GM23248 (cell line): ENCODE measurements at regions not wholly inside any gene's neighbourhood (a gene's known extent, or its start where the extent isn't known, plus 50 kb on each side); places are given as distances from the start of the nearest gene placed in this dataset.

Experiments used
- DNase-seq: peaks from one replicate; pipeline ENCODE4 v3.0.0-alpha.2; 2015
- H2AFZ ChIP-seq: fragments of 200-600 bp; sonication (generic); 2 replicates; pipeline ENCODE4 v1.6.1; 2016; ENCODE audit warnings: antibody characterized with exemption
- H3F3A ChIP-seq: fragments of 200-600 bp; sonication (generic); 2 replicates; pipeline ENCODE4 v1.6.1; 2016; ENCODE audit warnings: mild to moderate bottlenecking, antibody characterized with exemption, mixed run types; ENCODE audit not compliant: insufficient read depth
- H3K27ac ChIP-seq: fragments of 200-600 bp; sonication (generic); 2 replicates; pipeline ENCODE4 v1.5.1; 2016; ENCODE audit warnings: mild to moderate bottlenecking
- H3K27me3 ChIP-seq: fragments of 200-600 bp; sonication (generic); replicated peaks from 2 replicates; pipeline ENCODE4 v1.6.1; 2016; ENCODE audit warnings: mild to moderate bottlenecking; ENCODE audit not compliant: insufficient read depth
- H3K36me3 ChIP-seq: fragments of 200-600 bp; sonication (generic); 2 replicates; pipeline ENCODE4 v1.6.1; 2016; ENCODE audit warnings: low read depth, mild to moderate bottlenecking
- H3K4me1 ChIP-seq: fragments of 200-600 bp; sonication (generic); 2 replicates; pipeline ENCODE4 v1.6.1; 2016; ENCODE audit warnings: mild to moderate bottlenecking; ENCODE audit not compliant: insufficient read depth
- H3K4me2 ChIP-seq: fragments of 200-600 bp; sonication (generic); one replicate; pipeline ENCODE4 v1.6.1; 2016; ENCODE audit warnings: mild to moderate bottlenecking; ENCODE audit not compliant: unreplicated experiment
- H3K4me3 ChIP-seq: fragments of 200-600 bp; sonication (generic); 2 replicates; pipeline ENCODE4 v1.5.1; 2016; ENCODE audit warnings: mild to moderate bottlenecking
- H3K79me2 ChIP-seq: fragments of 200-600 bp; sonication (generic); 2 replicates; pipeline ENCODE4 v1.6.1; 2016; ENCODE audit warnings: mild to moderate bottlenecking; ENCODE audit not compliant: insufficient read depth
- H3K9ac ChIP-seq: fragments of 200-600 bp; sonication (generic); 2 replicates; pipeline ENCODE4 v1.6.1; 2016; ENCODE audit warnings: mild to moderate bottlenecking
- H3K9me2 ChIP-seq: fragments of 200-600 bp; sonication (generic); 2 replicates; pipeline ENCODE4 v1.6.1; 2016; ENCODE audit warnings: mixed run types, mild to moderate bottlenecking, moderate library complexity; ENCODE audit not compliant: insufficient read depth
- H3K9me3 ChIP-seq: fragments of 200-600 bp; sonication (generic); one replicate; pipeline ENCODE4 v1.6.1; 2017; ENCODE audit warnings: low read depth
- H4K20me1 ChIP-seq: fragments of 200-600 bp; sonication (generic); 2 replicates; pipeline ENCODE4 v1.6.0; 2016; ENCODE audit not compliant: insufficient read depth
- EZH2 ChIP-seq: fragments of 200-600 bp; sonication (generic); IDR thresholded peaks from 2 replicates; pipeline ENCODE4 v1.6.1; 2018; ENCODE audit warnings: antibody characterized with exemption, mild to moderate bottlenecking; ENCODE audit not compliant: insufficient read depth, poor library complexity, severe bottlenecking
- EZH2phosphoT487 ChIP-seq: fragments of 200-600 bp; sonication (generic); IDR thresholded peaks from 2 replicates; pipeline ENCODE4 v1.6.1; 2018; ENCODE audit warnings: antibody characterized with exemption, moderate library complexity, mild to moderate bottlenecking, low read depth; ENCODE audit not compliant: insufficient read depth
- WGBS, 2 experiments: methylation state at CpG; one replicate each; pipeline ENCODE4 v1.1.6; 2015 to 2017; ENCODE audit warnings: low lambda C conversion rate in 2 of 2, low coverage in 1 of 2; ENCODE audit errors: missing lambda C conversion rate in 2 of 2; 5-methylcytosine and 5-hydroxymethylcytosine counted together
- in situ Hi-C: fragments of 300-500 bp; cut with MboI; formaldehyde crosslinking; loops from 2 replicates; pipeline ENCODE4 v1.15.0; 2020

GRCh38 chr22:22417495-22418162 is 90.9 kb downstream of the ZNF280B start:
- DNase-seq = no peak
- H3K27me3 ChIP-seq = peaks cover 49% of the 10 kb centered on the region
- no peak overlapping the region for H3K4me2 ChIP-seq
- no peaks in the 10 kb centered on the region for H4K20me1 ChIP-seq
- no peak for TF ChIP-seq EZH2
- TF ChIP-seq EZH2phosphoT487 = no peak
- H3K9ac ChIP-seq = no peak overlapping the region
- no peaks in the 10 kb centered on the region for H3K4me1 ChIP-seq
- H3K9me2 ChIP-seq = no peaks in the 10 kb centered on the region
- H2AFZ ChIP-seq = no peak overlapping the region
- WGBS, 2 experiments = 41 to 50% methylated on average over 9 of the region's 9 CpGs
- H3K36me3 ChIP-seq = no peaks in the 10 kb centered on the region
- in situ Hi-C loops = no loop called here
- no peak overlapping the region for H3K4me3 ChIP-seq
- H3K9me3 ChIP-seq = no peaks in the 10 kb centered on the region
- no peak overlapping the region for H3K27ac ChIP-seq
- no peaks in the 10 kb centered on the region for H3F3A ChIP-seq
- H3K79me2 ChIP-seq = no peaks in the 10 kb centered on the region

- Histone ChIP-seq H3K9me3 (no peaks in the 10 kb centered on the region), H3F3A (no peaks in the 10 kb centered on the region), H3K4me1 (no peaks in the 10 kb centered on the region), H3K27ac (no peak overlapping the region), H4K20me1 (no peaks in the 10 kb centered on the region), H2AFZ (no peak overlapping the region), H3K9me2 (no peaks in the 10 kb centered on the region), H3K4me2 (no peak overlapping the region), H3K79me2 (no peaks in the 10 kb centered on the region), H3K27me3 (peaks cover 44% of the 10 kb centered on the region), H3K4me3 (no peak overlapping the region), H3K9ac (no peak overlapping the region), H3K36me3 (no peaks in the 10 kb centered on the region)
- in situ Hi-C loops = no loop called here
- DNase-seq = no peak
- 54 to 56% methylated on average over 2 of the region's 2 CpGs for WGBS, 2 experiments
- TF ChIP-seq EZH2 = no peak
- TF ChIP-seq EZH2phosphoT487 = no peak
Observed at GRCh38 chr22:22418163-22418549, 90.4 kb downstream of the ZNF280B start.

DNA sequence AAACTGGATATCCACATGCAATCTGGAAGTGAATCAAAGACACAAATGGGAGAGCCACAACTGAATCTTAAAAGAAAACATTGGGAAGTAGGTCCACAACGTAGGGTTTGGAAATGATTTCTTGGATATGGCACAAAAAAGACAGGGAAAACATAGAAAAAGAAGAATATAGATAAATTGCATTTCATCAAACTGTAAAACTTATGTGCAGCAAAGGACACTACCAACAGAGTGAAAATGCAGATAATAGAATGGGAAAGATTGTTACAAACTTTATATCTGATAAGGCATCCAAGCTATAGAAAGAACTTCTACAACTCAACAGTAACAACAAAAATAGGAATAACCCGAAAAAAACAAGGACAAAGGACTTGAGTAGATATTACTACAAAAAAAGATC is 89.6 kb downstream of the ZNF280B start:
- H3K27me3 ChIP-seq = peaks cover 43% of the 10 kb centered on the region
- no peak for TF ChIP-seq EZH2
- TF ChIP-seq EZH2phosphoT487 = no peak
- no peak overlapping the region for H3K4me2 ChIP-seq
- WGBS, 2 experiments = 5 to 13% methylated on average over 2 of the region's 2 CpGs
- no peaks in the 10 kb centered on the region for H3K9me3 ChIP-seq
- no peaks in the 10 kb centered on the region for H3K36me3 ChIP-seq
- no peaks in the 10 kb centered on the region for H3F3A ChIP-seq
- no peak overlapping the region for H3K4me3 ChIP-seq
- no peak overlapping the region for H3K27ac ChIP-seq
- no peak for DNase-seq
- no peaks in the 10 kb centered on the region for H4K20me1 ChIP-seq
- no peak overlapping the region for H2AFZ ChIP-seq
- in situ Hi-C loops = no loop called here
- no peaks in the 10 kb centered on the region for H3K4me1 ChIP-seq
- H3K79me2 ChIP-seq = no peaks in the 10 kb centered on the region
- H3K9me2 ChIP-seq = no peaks in the 10 kb centered on the region
- H3K9ac ChIP-seq = no peak overlapping the region

GRCh38 chr22:22420580-22420979 is 88.0 kb downstream of the ZNF280B start:
- no peaks in the 10 kb centered on the region for H3K79me2 ChIP-seq
- in situ Hi-C loops = no loop called here
- H3F3A ChIP-seq = no peaks in the 10 kb centered on the region
- H4K20me1 ChIP-seq = no peaks in the 10 kb centered on the region
- peaks cover 42% of the 10 kb centered on the region for H3K27me3 ChIP-seq
- H3K4me1 ChIP-seq = no peaks in the 10 kb centered on the region
- no peak overlapping the region for H2AFZ ChIP-seq
- H3K9ac ChIP-seq = no peak overlapping the region
- H3K27ac ChIP-seq = no peak overlapping the region
- no peak overlapping the region for H3K4me2 ChIP-seq
- no peaks in the 10 kb centered on the region for H3K36me3 ChIP-seq
- no peaks in the 10 kb centered on the region for H3K9me3 ChIP-seq
- no peak overlapping the region for H3K4me3 ChIP-seq
- WGBS, 2 experiments = 16 to 22% methylated on average over 4 of the region's 4 CpGs
- TF ChIP-seq EZH2phosphoT487 (no peak), EZH2 (no peak)
- H3K9me2 ChIP-seq = no peaks in the 10 kb centered on the region
- DNase-seq = no peak

- Histone ChIP-seq H3K27ac (no peak overlapping the region), H2AFZ (no peak overlapping the region), H3K9me3 (no peaks in the 10 kb centered on the region), H4K20me1 (no peaks in the 10 kb centered on the region), H3K79me2 (no peaks in the 10 kb centered on the region), H3K36me3 (no peaks in the 10 kb centered on the region), H3F3A (no peaks in the 10 kb centered on the region), H3K9ac (no peak overlapping the region), H3K27me3 (peaks cover 41% of the 10 kb centered on the region), H3K4me3 (no peak overlapping the region), H3K9me2 (no peaks in the 10 kb centered on the region), H3K4me1 (no peaks in the 10 kb centered on the region), H3K4me2 (no peak overlapping the region)
- WGBS, 2 experiments = 52 to 53% methylated on average over 5 of the region's 5 CpGs
- in situ Hi-C loops = no loop called here
- DNase-seq = no peak
- TF ChIP-seq EZH2phosphoT487 = no peak
- TF ChIP-seq EZH2 = no peak
Observed at GRCh38 chr22:22421392-22421791, 87.2 kb downstream of the ZNF280B start.
